Tibial artery (tissue), 4 donors: ENCODE measurements at regions not wholly inside any gene's neighbourhood (a gene's known extent, or its start where the extent isn't known, plus 50 kb on each side); places are given as distances from the start of the nearest gene placed in this dataset.

Experiments used
- DNase-seq, 2 donors: peaks; one replicate each; pipeline ENCODE4 v3.0.0-alpha.2; 2019
- H3K27ac ChIP-seq, 2 donors: fragments of 200-600 bp; sonication (generic) in 1 of 2; 1 replicate in 1 of 2; 2 replicates in 1 of 2; pipeline ENCODE4 v1.5.1; 2018 to 2019; ENCODE audit warnings: mild to moderate bottlenecking in 1 of 2
- H3K27me3 ChIP-seq, 2 donors: fragments of 200-600 bp; sonication (generic) in 1 of 2; one replicate each; pipeline versions ENCODE4 v1.5.1 to v1.6.0; 2016 to 2019
- H3K36me3 ChIP-seq, 3 donors: fragments of 200-600 bp; sonication (generic) in 2 of 3; one replicate each; pipeline ENCODE4 v1.5.1; 2016 to 2019; ENCODE audit warnings: mild to moderate bottlenecking in 2 of 3
- H3K4me1 ChIP-seq, 4 donors: fragments of 200-600 bp; sonication (generic) in 2 of 4; 1 replicate in 3 of 4; 2 replicates in 1 of 4; pipeline ENCODE4 v1.5.1; 2016 to 2019
- H3K4me3 ChIP-seq, 2 donors: fragments of 200-600 bp; sonication (generic) in 1 of 2; 1 replicate in 1 of 2; 2 replicates in 1 of 2; pipeline ENCODE4 v1.5.1; 2018 to 2019; ENCODE audit warnings: mild to moderate bottlenecking in 2 of 2
- H3K9me3 ChIP-seq, 3 donors: fragments of 200-600 bp; sonication (generic) in 1 of 3; one replicate each; pipeline ENCODE4 v1.5.1; 2016 to 2019
- CTCF ChIP-seq, 2 experiments: fragments of 200-600 bp in 1 of 2; fragments of 450-650 bp in 1 of 2; IDR thresholded peaks; one replicate each; pipeline ENCODE4 v1.5.1; 2017 to 2019; ENCODE audit warnings: antibody characterized with exemption in 2 of 2, mild to moderate bottlenecking in 1 of 2, moderate library complexity in 1 of 2
- intact Hi-C: fragments of 100-400 bp; cut with DNase I; formaldehyde crosslinking; loops from one replicate; pipeline ENCODE4 v1.15.0; 2023; ENCODE audit warnings: low total_unique reads

GRCh38 chr2:160917850-160918249 is 242.4 kb upstream of the TANK start:
- no peak overlapping the region for H3K27ac ChIP-seq
- intact Hi-C loops = no loop called here
- H3K4me1 ChIP-seq = peaks cover 0 to 20% (median 8%) of the 10 kb centered on the region in 4 donors

DNA sequence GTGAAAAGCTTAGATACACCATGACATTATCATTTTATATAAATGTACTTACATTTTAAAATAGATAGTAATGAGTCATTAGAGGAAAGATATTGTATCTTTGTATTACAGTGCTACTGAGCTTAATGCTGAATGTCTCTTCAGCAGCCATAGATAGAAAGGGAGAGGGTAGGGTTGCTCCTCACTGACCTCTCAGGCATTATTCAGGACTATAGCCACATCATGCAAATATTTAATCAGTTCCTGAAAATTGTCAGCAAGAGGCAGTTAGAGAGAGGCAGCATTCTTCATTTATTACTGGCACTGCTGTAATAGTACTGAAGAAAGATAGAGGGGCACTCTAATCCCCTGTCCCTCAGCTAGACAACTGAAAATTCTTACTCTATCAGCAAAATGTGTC is 242.0 kb upstream of the TANK start:
- Histone ChIP-seq H3K9me3 (no peaks in the 10 kb centered on the region), H3K4me1 (peaks cover 0 to 20% (median 8%) of the 10 kb centered on the region in 4 donors), H3K27ac (no peak overlapping the region), H3K36me3 (no peaks in the 10 kb centered on the region), H3K4me3 (no peak overlapping the region), H3K27me3 (no peaks in the 10 kb centered on the region)
- DNase-seq = no peak
- no peak for TF ChIP-seq CTCF (IDR thresholded peaks at IDR 0.05)
- intact Hi-C loops = no loop called here

More at GRCh38 chr2:160917850-160918249, 242.4 kb upstream of the TANK start:
- TF ChIP-seq CTCF (IDR thresholded peaks at IDR 0.05) = no peak
- no peaks in the 10 kb centered on the region for H3K27me3 ChIP-seq
- no peaks in the 10 kb centered on the region for H3K36me3 ChIP-seq
- no peak for DNase-seq
- no peaks in the 10 kb centered on the region for H3K9me3 ChIP-seq
- H3K4me3 ChIP-seq = no peak overlapping the region

DNA sequence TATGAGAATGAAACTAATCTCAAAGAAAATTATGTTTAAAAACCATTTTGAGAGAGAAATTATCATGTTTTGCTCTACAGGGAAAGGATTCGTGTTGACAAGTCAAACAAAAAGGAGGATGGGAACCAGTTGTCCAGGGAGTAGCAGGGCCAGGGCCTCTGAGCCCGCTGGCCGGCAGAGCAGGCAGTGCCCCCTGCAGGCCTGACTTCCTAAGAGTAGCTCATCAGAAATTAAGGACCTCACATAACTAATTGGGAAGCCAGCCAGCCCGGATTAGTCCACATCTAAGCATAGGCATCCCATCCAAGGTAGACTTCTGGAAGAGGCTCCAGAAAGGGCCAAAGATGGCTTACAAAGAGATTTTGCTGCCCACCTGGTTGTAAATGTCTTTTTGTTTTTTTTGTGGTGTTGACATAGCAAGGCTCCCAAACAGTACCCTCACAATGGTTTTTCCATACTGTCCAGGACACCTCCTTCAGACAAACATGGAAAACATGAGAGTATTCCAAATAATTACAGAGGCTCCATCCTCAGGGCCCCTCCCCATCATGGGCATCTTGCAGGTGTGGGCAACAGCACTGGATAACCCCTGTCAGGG is 241.2 kb upstream of the TANK start:
- peak; percentile 25 to 32 for TF ChIP-seq CTCF (IDR thresholded peaks at IDR 0.05)
- Histone ChIP-seq H3K4me1 (peaks cover 0 to 20% (median 8%) of the 10 kb centered on the region in 4 donors), H3K36me3 (no peaks in the 10 kb centered on the region), H3K27me3 (no peaks in the 10 kb centered on the region), H3K27ac (no peak overlapping the region), H3K4me3 (no peak overlapping the region), H3K9me3 (no peaks in the 10 kb centered on the region)
- intact Hi-C loops = no loop called here
- peak; percentile 45 to 67 for DNase-seq

DNA sequence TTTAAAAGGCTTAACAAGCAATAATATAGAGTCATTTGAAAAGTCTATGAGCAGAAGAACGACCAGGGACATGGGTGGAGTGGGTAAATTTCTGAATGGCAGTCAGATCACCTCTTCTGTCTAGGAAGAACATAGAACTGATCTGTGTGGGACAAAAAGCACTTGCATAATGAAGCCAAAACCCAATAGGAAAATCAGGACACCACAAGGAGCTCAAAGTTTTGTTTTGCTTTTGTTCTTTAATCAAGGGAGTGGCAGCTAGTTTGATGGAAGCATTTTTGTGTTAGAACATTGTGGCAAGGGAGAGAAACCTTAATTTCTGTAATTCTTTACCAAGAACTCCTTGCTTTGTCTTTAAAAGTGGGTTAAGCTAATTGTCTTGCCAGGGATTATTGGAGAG is 240.2 kb upstream of the TANK start:
- H3K27ac ChIP-seq = peak overlapping the region; percentile 41 to 56
- no peak overlapping the region for H3K4me3 ChIP-seq
- no peaks in the 10 kb centered on the region for H3K9me3 ChIP-seq
- DNase-seq = no peak
- TF ChIP-seq CTCF (IDR thresholded peaks at IDR 0.05) = no peak
- H3K36me3 ChIP-seq = no peaks in the 10 kb centered on the region
- no peaks in the 10 kb centered on the region for H3K27me3 ChIP-seq
- intact Hi-C loops = no loop called here
- peaks cover 0 to 20% (median 8%) of the 10 kb centered on the region in 4 donors for H3K4me1 ChIP-seq

DNA sequence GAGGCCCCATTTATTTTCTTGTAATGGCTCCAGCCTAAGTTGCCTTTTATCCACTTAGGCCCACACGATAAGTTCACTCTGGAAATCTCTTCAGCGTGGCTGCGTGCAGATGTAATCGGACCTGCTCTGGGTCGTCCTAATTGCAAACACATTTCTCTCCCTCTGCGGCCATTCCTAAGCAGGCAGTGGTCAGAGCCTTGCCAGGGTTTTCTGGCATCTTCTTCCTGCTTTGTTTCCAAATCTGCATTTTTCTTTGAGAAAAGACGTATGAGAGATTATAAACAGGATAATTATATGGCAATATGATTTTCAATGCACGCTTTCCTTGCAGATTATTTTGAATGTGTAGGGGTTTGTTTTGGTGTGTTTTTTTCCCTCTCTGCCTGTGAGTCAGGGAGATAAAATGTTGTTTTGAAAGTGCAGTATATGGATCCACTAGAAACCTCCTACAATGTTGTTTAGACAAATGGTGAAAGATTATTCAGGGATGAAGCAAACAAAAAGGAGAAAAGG is 239.4 kb upstream of the TANK start:
- Histone ChIP-seq H3K4me1 (peaks cover 0 to 20% (median 8%) of the 10 kb centered on the region in 4 donors), H3K27me3 (no peaks in the 10 kb centered on the region), H3K27ac (peak overlapping the region; percentile 41 to 56), H3K4me3 (no peak overlapping the region), H3K9me3 (no peaks in the 10 kb centered on the region), H3K36me3 (no peaks in the 10 kb centered on the region)
- DNase-seq = peak; percentile 37 to 63
- no peak for TF ChIP-seq CTCF (IDR thresholded peaks at IDR 0.05)
- intact Hi-C loops = no loop called here
